Spinal cord (tissue), 9 donors: ENCODE measurements at regions not wholly inside any gene's neighbourhood (a gene's known extent, or its start where the extent isn't known, plus 50 kb on each side); places are given as distances from the start of the nearest gene placed in this dataset.

Source experiments
- DNase-seq, 6 donors: peaks; one replicate each; pipeline versions ENCODE4 v3.0.0 to v3.0.0-alpha.2; 2013 to 2015; ENCODE audit warnings: low spot score in 6 of 6, low read depth in 4 of 6
- H3K27ac ChIP-seq: one replicate; pipeline ENCODE4 v1.5.1; 2013; ENCODE audit warnings: low read depth, low read length, control low read depth
- H3K27me3 ChIP-seq: one replicate; pipeline ENCODE4 v1.6.1; 2013; ENCODE audit warnings: low read length; ENCODE audit not compliant: control insufficient read depth, insufficient read depth
- H3K36me3 ChIP-seq: one replicate; pipeline ENCODE4 v1.6.1; 2013; ENCODE audit warnings: low read length; ENCODE audit not compliant: control insufficient read depth, insufficient read depth
- H3K4me1 ChIP-seq: one replicate; pipeline ENCODE4 v1.6.1; 2013; ENCODE audit warnings: low read length; ENCODE audit not compliant: control insufficient read depth, insufficient read depth
- H3K4me3 ChIP-seq: one replicate; pipeline ENCODE4 v1.5.1; 2013; ENCODE audit warnings: low read depth, low read length, control low read depth
- H3K9me3 ChIP-seq: one replicate; pipeline ENCODE4 v1.6.1; 2013; ENCODE audit warnings: low read length; ENCODE audit not compliant: control insufficient read depth, insufficient read depth
- WGBS: methylation state at CpG from one replicate; pipeline ENCODE4 v1.1.5; 2013; ENCODE audit warnings: missing lambda C conversion rate; ENCODE audit not compliant: insufficient coverage; 5-methylcytosine and 5-hydroxymethylcytosine counted together
- donor health status: healthy.

DNA sequence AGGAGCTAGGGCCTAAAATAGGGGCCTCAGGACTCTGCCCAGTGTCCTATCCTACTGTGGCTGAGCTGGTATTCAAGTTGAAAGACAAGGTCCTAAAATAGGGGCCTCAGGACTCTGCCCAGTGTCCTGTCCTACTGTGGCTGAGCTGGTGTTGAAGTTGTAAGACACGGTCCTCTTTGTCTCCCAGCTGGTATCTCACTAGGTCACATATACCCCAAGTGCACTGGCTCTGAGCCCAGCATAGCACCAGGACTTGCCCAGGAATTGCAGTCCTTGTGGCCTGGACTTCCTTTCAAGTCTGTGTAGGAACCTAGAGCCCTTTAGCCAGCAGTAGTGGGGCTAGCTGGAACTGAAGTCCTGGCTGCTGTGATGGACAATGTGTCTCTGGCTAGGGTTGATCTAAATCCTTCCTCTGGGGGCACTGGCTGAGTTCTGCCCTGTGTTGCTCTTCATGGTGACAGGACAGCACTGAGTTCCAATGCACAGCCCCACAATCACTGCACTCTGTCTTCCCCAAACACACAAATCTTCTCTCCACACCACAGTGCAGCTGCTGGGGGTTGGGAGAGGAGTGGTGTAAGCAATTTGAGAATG, 260.5 kb downstream of the HAPSTR1 start:
- Histone ChIP-seq H3K27ac (no peak overlapping the region), H3K36me3 (no peaks in the 10 kb centered on the region), H3K27me3 (no peaks in the 10 kb centered on the region), H3K9me3 (peaks cover 3% of the 10 kb centered on the region), H3K4me3 (no peak overlapping the region), H3K4me1 (no peaks in the 10 kb centered on the region)
- no peak for DNase-seq
- 100% methylated on average over 1 of the region's 1 CpG for WGBS

DNA sequence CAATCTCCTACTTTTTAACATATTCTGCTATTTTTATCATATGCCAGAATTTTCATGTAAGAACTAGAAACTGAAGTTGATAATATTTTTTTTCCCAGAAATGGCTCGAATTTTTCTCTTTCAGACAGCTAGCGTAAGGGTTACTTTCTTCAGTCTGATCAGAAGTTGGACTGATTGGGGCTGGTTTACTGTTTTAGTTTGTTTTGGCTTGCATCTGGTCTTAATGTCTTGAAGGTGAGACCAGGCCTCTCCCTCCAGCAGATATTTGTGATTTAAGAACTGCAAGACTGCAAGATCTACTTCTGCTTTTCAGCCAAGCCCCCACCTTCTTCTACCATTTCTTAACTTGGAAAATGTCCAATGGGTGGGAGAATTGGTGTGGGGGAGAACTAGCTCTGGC, 266.4 kb downstream of the HAPSTR1 start:
- 100% methylated on average over 1 of the region's 2 CpGs for WGBS
- Histone ChIP-seq H3K9me3 (peaks cover 5% of the 10 kb centered on the region), H3K4me3 (no peak overlapping the region), H3K36me3 (no peaks in the 10 kb centered on the region), H3K4me1 (no peaks in the 10 kb centered on the region), H3K27me3 (no peaks in the 10 kb centered on the region), H3K27ac (no peak overlapping the region)
- DNase-seq = no peak

GRCh38 chr16:9360075-9360474, 268.6 kb downstream of the HAPSTR1 start:
- Histone ChIP-seq H3K9me3 (peaks cover 5% of the 10 kb centered on the region), H3K36me3 (no peaks in the 10 kb centered on the region), H3K27me3 (no peaks in the 10 kb centered on the region), H3K4me3 (no peak overlapping the region), H3K27ac (no peak overlapping the region), H3K4me1 (no peaks in the 10 kb centered on the region)
- 93% methylated on average over 4 of the region's 7 CpGs for WGBS
- no peak for DNase-seq

- no peak for DNase-seq
- Histone ChIP-seq H3K36me3 (no peaks in the 10 kb centered on the region), H3K27ac (no peak overlapping the region), H3K27me3 (no peaks in the 10 kb centered on the region), H3K4me1 (no peaks in the 10 kb centered on the region), H3K9me3 (peaks cover 3% of the 10 kb centered on the region), H3K4me3 (no peak overlapping the region)
- WGBS = 83% methylated on average over 5 of the region's 8 CpGs
Observed at GRCh38 chr16:9362050-9362449, 270.6 kb downstream of the HAPSTR1 start.

- Histone ChIP-seq H3K9me3 (no peaks in the 10 kb centered on the region), H3K27ac (no peak overlapping the region), H3K36me3 (no peaks in the 10 kb centered on the region), H3K27me3 (no peaks in the 10 kb centered on the region), H3K4me1 (no peaks in the 10 kb centered on the region), H3K4me3 (no peak overlapping the region)
- WGBS = 100% methylated on average over 1 of the region's 3 CpGs
- DNase-seq = no peak
Observed at GRCh38 chr16:9362604-9363003, 271.2 kb downstream of the HAPSTR1 start.

- DNase-seq = peak in 1 of 6 donors; percentile 49
- Histone ChIP-seq H3K27ac (no peak overlapping the region), H3K4me3 (no peak overlapping the region), H3K27me3 (no peaks in the 10 kb centered on the region), H3K36me3 (no peaks in the 10 kb centered on the region), H3K9me3 (no peaks in the 10 kb centered on the region), H3K4me1 (no peaks in the 10 kb centered on the region)
- WGBS = 89% methylated on average over 7 of the region's 10 CpGs
Observed at GRCh38 chr16:9363520-9363919, 272.1 kb downstream of the HAPSTR1 start.

- no peaks in the 10 kb centered on the region for H3K36me3 ChIP-seq
- WGBS = 100% methylated on average over 1 of the region's 2 CpGs
- H3K9me3 ChIP-seq = no peaks in the 10 kb centered on the region
- H3K4me3 ChIP-seq = no peak overlapping the region
- H3K27me3 ChIP-seq = no peaks in the 10 kb centered on the region
- H3K27ac ChIP-seq = no peak overlapping the region
- no peak for DNase-seq
- H3K4me1 ChIP-seq = no peaks in the 10 kb centered on the region
Observed at GRCh38 chr16:9364721-9365369, 273.4 kb downstream of the HAPSTR1 start.

DNA sequence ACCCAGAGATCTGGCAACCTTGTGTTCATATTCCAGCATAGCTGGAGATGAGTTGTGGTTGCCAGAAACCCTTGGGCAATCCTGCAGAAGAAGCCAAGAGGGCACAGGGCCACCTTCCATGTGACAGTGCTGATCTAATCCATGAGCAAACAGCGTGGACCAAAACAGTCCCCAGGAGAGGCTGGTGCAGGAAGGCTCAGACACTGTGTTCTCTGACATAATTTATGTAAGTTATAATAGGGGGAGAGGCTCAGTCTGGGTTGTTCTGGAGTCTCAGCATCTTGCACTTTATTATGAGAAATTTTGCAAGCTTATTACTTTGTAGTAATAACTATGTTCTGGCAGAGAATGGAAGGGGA, 273.9 kb downstream of the HAPSTR1 start:
- no peak overlapping the region for H3K27ac ChIP-seq
- no peak overlapping the region for H3K4me3 ChIP-seq
- peak in 2 of 6 donors; percentile 57 to 64 for DNase-seq
- no peaks in the 10 kb centered on the region for H3K9me3 ChIP-seq
- no CpG with 5 or more reads among the region's 1 CpG for WGBS
- no peaks in the 10 kb centered on the region for H3K4me1 ChIP-seq
- no peaks in the 10 kb centered on the region for H3K27me3 ChIP-seq
- no peaks in the 10 kb centered on the region for H3K36me3 ChIP-seq

DNA sequence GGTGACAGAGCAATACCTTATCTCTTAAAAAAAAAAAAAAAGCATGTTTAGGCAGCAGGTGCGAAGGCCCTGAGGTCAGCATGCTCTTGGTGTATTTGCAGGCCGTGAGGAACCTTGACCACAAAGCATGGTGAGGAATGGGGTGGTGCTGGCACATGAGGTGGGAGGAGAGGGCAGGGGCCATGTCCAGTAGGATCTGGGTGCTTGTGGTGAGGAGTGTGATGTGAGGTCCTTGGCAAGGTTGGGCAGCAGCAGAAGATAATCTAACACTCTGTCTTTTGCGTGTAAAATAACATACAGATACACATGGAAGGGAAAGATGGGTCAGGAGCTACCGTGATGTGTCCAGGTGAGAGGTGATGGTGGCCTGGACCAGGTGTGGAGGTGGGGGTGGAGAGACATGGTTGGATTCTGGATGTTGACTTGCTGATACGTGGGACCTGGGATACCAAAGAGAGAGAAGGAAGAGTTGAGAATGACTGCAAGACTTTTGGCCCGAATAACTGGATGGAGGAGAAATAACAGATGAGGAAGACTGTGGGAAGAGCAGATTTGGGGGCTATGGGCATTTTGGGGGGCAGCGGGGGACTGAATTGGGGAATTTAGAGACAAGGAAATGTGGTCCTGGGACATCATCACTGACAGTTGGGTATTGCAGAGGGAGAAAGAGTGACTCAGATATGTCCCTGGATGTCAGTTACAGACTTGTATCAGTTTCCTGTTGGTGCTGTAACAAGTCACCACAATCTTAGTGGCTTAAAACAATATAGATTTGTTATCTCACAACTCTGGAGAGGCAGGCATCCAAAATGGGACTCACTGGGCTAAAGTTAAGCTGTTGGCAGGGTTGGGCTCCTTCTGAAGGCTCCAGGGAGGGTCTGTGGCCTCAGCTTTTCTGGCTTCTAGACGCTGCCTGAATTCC, 274.9 kb downstream of the HAPSTR1 start:
- Histone ChIP-seq H3K4me1 (no peaks in the 10 kb centered on the region), H3K27ac (no peak overlapping the region), H3K4me3 (no peak overlapping the region), H3K36me3 (no peaks in the 10 kb centered on the region), H3K9me3 (no peaks in the 10 kb centered on the region), H3K27me3 (no peaks in the 10 kb centered on the region)
- WGBS = 93% methylated on average over 7 of the region's 8 CpGs
- no peak for DNase-seq
